GM23338 (cell line): ENCODE measurements at regions not wholly inside any gene's neighbourhood (a gene's known extent, or its start where the extent isn't known, plus 50 kb on each side); places are given as distances from the start of the nearest gene placed in this dataset.

Experiments
- CTCF ChIP-seq, 2 experiments: fragments of 200-600 bp in 1 of 2; sonication (generic) in 1 of 2; conservative IDR thresholded peaks; 2 replicates each; pipeline versions ENCODE4 v1.5.1 to v1.6.1; 2016 to 2017; ENCODE audit warnings: antibody characterized with exemption in 2 of 2, low read depth in 2 of 2, mild to moderate bottlenecking in 2 of 2, moderate library complexity in 1 of 2
- EZH2 ChIP-seq: fragments of 200-600 bp; sonication (generic); IDR thresholded peaks from one replicate; pipeline ENCODE4 v1.8.0; 2017; ENCODE audit warnings: antibody characterized with exemption, mild to moderate bottlenecking, low read depth; ENCODE audit not compliant: unreplicated experiment
- EZH2phosphoT487 ChIP-seq: fragments of 200-600 bp; sonication (generic); IDR thresholded peaks from one replicate; pipeline ENCODE4 v1.8.1; 2018; ENCODE audit warnings: antibody characterized with exemption; ENCODE audit not compliant: unreplicated experiment
- POLR2AphosphoS5 ChIP-seq: IDR thresholded peaks from 2 replicates; pipeline ENCODE4 v1.6.1; 2016; ENCODE audit warnings: antibody characterized with exemption, low read depth

GRCh38 chr10:71065659-71066058 is 146.7 kb upstream of the UNC5B start:
- no peak for TF ChIP-seq EZH2
- no peak for TF ChIP-seq CTCF (conservative IDR thresholded peaks at IDR 0.05; ENCODE audit: low read depth in 2 of 2)
- TF ChIP-seq EZH2phosphoT487, result no peak
- TF ChIP-seq POLR2AphosphoS5, result no peak
